Keratinocyte (primary cell): ENCODE measurements at regions not wholly inside any gene's neighbourhood (a gene's known extent, or its start where the extent isn't known, plus 50 kb on each side); places are given as distances from the start of the nearest gene placed in this dataset.
"Not testable (repeated sequence)": the region's sequence is repeated elsewhere in the genome, so short reads cannot be mapped to it uniquely, and the experiment has no call there.

Source experiments
- DNase-seq: peaks from one replicate; pipeline ENCODE4 v3.0.0-alpha.2; 2011; ENCODE audit warnings: low read depth, missing footprints, low spot score
- FAIRE-seq: peaks from 2 replicates; lab custom pipeline; 2011; peaks lifted over from hg19 to GRCh38; lab: Jason Lieb, UNC
- H2AFZ ChIP-seq: 2 replicates; pipeline ENCODE4 v1.6.0; 2012; ENCODE audit warnings: low read length, control low read depth, inconsistent platforms; ENCODE audit not compliant: control insufficient read depth
- H3K27ac ChIP-seq: 2 replicates; pipeline ENCODE4 v1.5.1; 2011; ENCODE audit warnings: low read length; ENCODE audit not compliant: control insufficient read depth, insufficient read depth
- H3K27me3 ChIP-seq: 3 replicates; pipeline ENCODE4 v1.6.0; 2011; ENCODE audit warnings: low read length; ENCODE audit not compliant: control insufficient read depth, insufficient read depth; ENCODE audit errors: extremely low read depth
- H3K36me3 ChIP-seq, 2 experiments: 2 replicates in 1 of 2; 3 replicates in 1 of 2; pipeline ENCODE4 v1.5.1; 2011; ENCODE audit warnings: low read length in 2 of 2, mild to moderate bottlenecking in 1 of 2; ENCODE audit not compliant: control insufficient read depth in 2 of 2, insufficient read depth in 2 of 2; ENCODE audit errors: extremely low read depth in 1 of 2
- H3K4me1 ChIP-seq: 3 replicates; pipeline ENCODE4 v1.5.1; 2011; ENCODE audit warnings: low read length; ENCODE audit not compliant: control insufficient read depth, insufficient read depth; ENCODE audit errors: extremely low read depth
- H3K4me2 ChIP-seq: 3 replicates; pipeline ENCODE4 v1.6.0; 2011; ENCODE audit warnings: low read depth, low read length; ENCODE audit not compliant: control insufficient read depth, insufficient read depth; ENCODE audit errors: extremely low read depth
- H3K4me3 ChIP-seq, 3 experiments: fragments of 200-600 bp in 1 of 3; sonication (generic) in 1 of 3; 2 replicates in 2 of 3; 3 replicates in 1 of 3; pipeline ENCODE4 v1.5.1; 2011 to 2016; ENCODE audit warnings: low read length in 3 of 3, mild to moderate bottlenecking in 3 of 3, control low read depth in 2 of 3, inconsistent platforms in 1 of 3, low read depth in 1 of 3, mixed read lengths in 1 of 3, mixed run types in 1 of 3, moderate library complexity in 1 of 3; ENCODE audit not compliant: control insufficient read depth in 2 of 3, insufficient read depth in 2 of 3; ENCODE audit errors: extremely low read depth in 1 of 3
- H3K79me2 ChIP-seq: 2 replicates; pipeline ENCODE4 v1.6.0; 2012; ENCODE audit warnings: low read length; ENCODE audit not compliant: control insufficient read depth, insufficient read depth
- H3K9ac ChIP-seq: 3 replicates; pipeline ENCODE4 v1.6.0; 2011; ENCODE audit warnings: low read length; ENCODE audit not compliant: control insufficient read depth, insufficient read depth; ENCODE audit errors: extremely low read depth
- H3K9me1 ChIP-seq: 3 replicates; pipeline ENCODE4 v1.6.0; 2011; ENCODE audit warnings: low read length; ENCODE audit not compliant: control insufficient read depth, insufficient read depth; ENCODE audit errors: extremely low read depth
- H3K9me3 ChIP-seq: 2 replicates; pipeline ENCODE4 v1.5.1; 2012; ENCODE audit warnings: low read depth, low read length; ENCODE audit not compliant: control insufficient read depth
- H4K20me1 ChIP-seq: 3 replicates; pipeline ENCODE4 v1.6.0; 2011; ENCODE audit warnings: low read length; ENCODE audit not compliant: control insufficient read depth, insufficient read depth; ENCODE audit errors: extremely low read depth
- EZH2 ChIP-seq: IDR thresholded peaks from one replicate; pipeline ENCODE4 v1.6.1; 2012; ENCODE audit warnings: inconsistent platforms, mild to moderate bottlenecking, low read length, moderate library complexity
- dilution Hi-C: fragments of 300-500 bp; cut with MboI; formaldehyde crosslinking; loops from one replicate; pipeline ENCODE4 v1.7.0; 2020; ENCODE audit warnings: low sequenced_read_pairs; ENCODE audit not compliant: extremely low pct_ligation_motif_present
- TF ChIP-seq, protein P1 (sequence below), 3 experiments: IDR thresholded peaks in 1 of 3; conservative IDR thresholded peaks in 1 of 3; optimal IDR thresholded peaks in 1 of 3; 2 replicates in 2 of 3; 3 replicates in 1 of 3; pipeline versions ENCODE3 to v1.5.1; 2011; ENCODE audit warnings: low read length in 3 of 3, mild to moderate bottlenecking in 3 of 3, moderate library complexity in 2 of 3, control low read depth in 1 of 3, inconsistent platforms in 1 of 3; ENCODE audit not compliant: insufficient read depth in 2 of 3; ENCODE audit errors: extremely low read depth in 1 of 3

DNA sequence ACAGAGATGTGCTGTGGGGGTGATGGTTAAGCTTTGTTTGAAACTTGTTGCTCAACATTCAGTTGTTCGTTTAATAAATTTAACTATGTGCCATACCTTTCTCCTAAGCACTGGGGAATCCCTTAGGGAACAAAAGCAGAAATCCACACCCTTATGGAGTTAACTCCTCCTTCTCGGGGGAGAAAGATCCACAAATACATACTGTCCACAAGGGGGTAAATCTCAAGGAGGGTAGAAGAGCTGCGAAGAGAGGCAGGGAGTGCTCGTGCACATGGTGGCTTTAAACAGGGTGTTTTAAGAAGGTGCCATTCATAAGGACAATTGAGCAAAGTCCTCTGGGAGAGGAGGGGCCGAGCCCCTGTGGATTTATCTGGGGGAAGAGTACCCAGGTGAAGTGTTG lies 92.5 kb downstream of the CRYBB2 start:
- H3K27me3 ChIP-seq, H3K27ac ChIP-seq, H3K4me1 ChIP-seq, dilution Hi-C loops, H3K9ac ChIP-seq, H3K36me3 ChIP-seq, H3K79me2 ChIP-seq, H3K9me1 ChIP-seq, H3K4me3 ChIP-seq, H3K9me3 ChIP-seq, DNase-seq, FAIRE-seq, H4K20me1 ChIP-seq, H3K4me2 ChIP-seq, H2AFZ ChIP-seq: not testable (repeated sequence)

DNA sequence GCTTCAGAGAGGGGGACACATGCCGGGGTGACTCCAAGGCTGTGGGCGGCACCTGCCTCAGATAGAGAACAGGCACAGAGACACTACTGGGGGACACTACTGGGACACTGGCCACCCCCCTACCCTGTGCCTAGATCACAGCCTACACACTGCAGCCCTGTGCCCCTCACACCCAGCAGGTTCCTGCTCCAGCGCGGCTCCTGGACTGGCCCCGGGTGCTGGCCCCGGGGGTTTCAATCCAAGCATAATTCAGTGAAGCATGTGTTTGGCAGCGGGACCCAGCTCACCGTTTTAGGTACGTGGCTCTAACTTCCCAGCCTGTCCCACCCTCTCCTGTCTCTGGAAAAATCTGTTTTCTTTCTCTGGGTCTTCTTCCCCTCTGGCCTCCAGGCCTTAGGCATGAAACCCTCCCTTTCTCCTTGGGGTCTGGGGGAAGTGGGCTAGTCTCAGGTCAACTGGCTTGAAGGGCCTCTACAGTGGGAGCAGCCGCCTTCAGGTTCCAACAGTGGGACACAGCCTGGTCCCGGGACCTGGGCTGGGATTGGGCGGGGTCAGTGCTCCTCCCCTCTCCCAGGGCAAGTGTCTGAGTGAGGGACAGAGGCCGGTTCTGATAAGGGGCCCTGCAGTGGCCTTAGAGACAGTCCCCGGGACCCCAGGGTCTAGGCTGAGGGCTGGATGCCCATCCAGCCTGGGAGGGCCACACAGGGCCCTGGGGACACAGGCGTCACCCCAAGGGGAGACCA lies 98.8 kb downstream of the CRYBB2 start:
- TF ChIP-seq EZH2: no peak
- TF ChIP-seq, protein P1, sequence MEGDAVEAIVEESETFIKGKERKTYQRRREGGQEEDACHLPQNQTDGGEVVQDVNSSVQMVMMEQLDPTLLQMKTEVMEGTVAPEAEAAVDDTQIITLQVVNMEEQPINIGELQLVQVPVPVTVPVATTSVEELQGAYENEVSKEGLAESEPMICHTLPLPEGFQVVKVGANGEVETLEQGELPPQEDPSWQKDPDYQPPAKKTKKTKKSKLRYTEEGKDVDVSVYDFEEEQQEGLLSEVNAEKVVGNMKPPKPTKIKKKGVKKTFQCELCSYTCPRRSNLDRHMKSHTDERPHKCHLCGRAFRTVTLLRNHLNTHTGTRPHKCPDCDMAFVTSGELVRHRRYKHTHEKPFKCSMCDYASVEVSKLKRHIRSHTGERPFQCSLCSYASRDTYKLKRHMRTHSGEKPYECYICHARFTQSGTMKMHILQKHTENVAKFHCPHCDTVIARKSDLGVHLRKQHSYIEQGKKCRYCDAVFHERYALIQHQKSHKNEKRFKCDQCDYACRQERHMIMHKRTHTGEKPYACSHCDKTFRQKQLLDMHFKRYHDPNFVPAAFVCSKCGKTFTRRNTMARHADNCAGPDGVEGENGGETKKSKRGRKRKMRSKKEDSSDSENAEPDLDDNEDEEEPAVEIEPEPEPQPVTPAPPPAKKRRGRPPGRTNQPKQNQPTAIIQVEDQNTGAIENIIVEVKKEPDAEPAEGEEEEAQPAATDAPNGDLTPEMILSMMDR (optimal IDR thresholded peaks at IDR 0.05 in 1 of 3, IDR thresholded peaks at IDR 0.05 in 1 of 3, conservative IDR thresholded peaks at IDR 0.05 in 1 of 3; ENCODE audit: extremely low read depth in 1 of 3, insufficient read depth in 2 of 3, low read length in 3 of 3): no peak
- Histone ChIP-seq H3K36me3 (no peaks in the 10 kb centered on the region), H4K20me1 (no peaks in the 10 kb centered on the region), H3K27ac (no peak overlapping the region), H3K9ac (no peak overlapping the region), H3K4me1 (no peaks in the 10 kb centered on the region), H3K9me3 (no peaks in the 10 kb centered on the region), H2AFZ (no peak overlapping the region), H3K79me2 (no peaks in the 10 kb centered on the region), H3K27me3 (no peaks in the 10 kb centered on the region), H3K4me3 (no peak overlapping the region), H3K9me1 (no peaks in the 10 kb centered on the region), H3K4me2 (no peak overlapping the region)
- dilution Hi-C loops: no loop called here
- FAIRE-seq (no peak), DNase-seq (no peak)
